Caco-2 (cell line): ENCODE measurements at regions not wholly inside any gene's neighbourhood (a gene's known extent, or its start where the extent isn't known, plus 50 kb on each side); places are given as distances from the start of the nearest gene placed in this dataset.

Experiments used
- BruUV-seq: library from RNA; stranded (reverse); fragments of 400-500 nt; replicated peaks from 2 replicates; lab custom pipeline; 2021; lab: Mats Ljungman, UMichigan
- CTCF ChIA-PET: fragments of 300-600 bp; sonication (Branson Sonifier 250); formaldehyde crosslinking; loops from one replicate; lab custom pipeline; 2022; ENCODE audit warnings: antibody characterized with exemption; lab: Charles Lee
- POLR2A ChIA-PET: fragments of 300-600 bp; sonication (Branson Sonifier 250); formaldehyde crosslinking; loops from one replicate; lab custom pipeline; 2022; ENCODE audit warnings: antibody characterized with exemption; lab: Charles Lee
- DNase-seq, 2 experiments: peaks; one replicate each; pipeline versions ENCODE4 v3.0.0 to v3.0.0-alpha.2; 2020 to 2022
- H3K27me3 ChIP-seq: replicated peaks from 2 replicates; pipeline ENCODE4 v1.6.0; 2011; ENCODE audit warnings: low read length; ENCODE audit not compliant: control insufficient read depth, insufficient read depth
- H3K36me3 ChIP-seq: 2 replicates; pipeline ENCODE4 v1.5.1; 2011; ENCODE audit warnings: low read length; ENCODE audit not compliant: control insufficient read depth, insufficient read depth
- H3K4me1 ChIP-seq: fragments of 250-450 bp; sonication (Bioruptor Pico); 2 replicates; pipeline ENCODE4 v1.5.1; 2020; ENCODE audit warnings: mild to moderate bottlenecking
- H3K4me3 ChIP-seq: 2 replicates; pipeline ENCODE4 v1.5.1; 2011; ENCODE audit warnings: low read depth, mild to moderate bottlenecking, control low read depth, low read length
- H3K9me3 ChIP-seq: fragments of 250-450 bp; sonication (Bioruptor Pico); 2 replicates; pipeline ENCODE4 v1.5.1; 2020; ENCODE audit warnings: mild to moderate bottlenecking, moderate library complexity
- H3K27ac Mint-ChIP-seq: one replicate; pipeline ENCODE4 v1.8.0; 2022; ENCODE audit warnings: mixed read lengths; ENCODE audit not compliant: unreplicated experiment
- H3K27me3 Mint-ChIP-seq: one replicate; pipeline ENCODE4 v1.8.0; 2022; ENCODE audit warnings: mixed read lengths; ENCODE audit not compliant: insufficient read depth, unreplicated experiment
- H3K36me3 Mint-ChIP-seq: one replicate; pipeline ENCODE4 v1.8.0; 2022; ENCODE audit warnings: mild to moderate bottlenecking, mixed read lengths; ENCODE audit not compliant: insufficient read depth, unreplicated experiment
- H3K4me1 Mint-ChIP-seq: one replicate; pipeline ENCODE4 v1.8.0; 2022; ENCODE audit warnings: low read depth, mixed read lengths; ENCODE audit not compliant: unreplicated experiment
- H3K4me3 Mint-ChIP-seq: one replicate; pipeline ENCODE4 v1.8.0; 2022; ENCODE audit warnings: mild to moderate bottlenecking, moderate library complexity, mixed read lengths; ENCODE audit not compliant: unreplicated experiment
- H3K9me3 Mint-ChIP-seq: one replicate; pipeline ENCODE4 v1.8.0; 2022; ENCODE audit warnings: mixed read lengths; ENCODE audit not compliant: unreplicated experiment
- intact Hi-C: fragments of 100-400 bp; cut with micrococcal nuclease; formaldehyde crosslinking; loops from one replicate; pipeline ENCODE4 v1.10.0; 2022; ENCODE audit not compliant: unreplicated experiment
- TF ChIP-seq, protein P1 (sequence below), 2 experiments: fragments of 200-600 bp in 1 of 2; IDR thresholded peaks; 1 replicate in 1 of 2; 2 replicates in 1 of 2; pipeline versions ENCODE4 v1.5.1 to v1.8.0; 2011 to 2022; ENCODE audit warnings: antibody characterized with exemption in 1 of 2, control low read depth in 1 of 2, inconsistent platforms in 1 of 2, low read depth in 1 of 2, low read length in 1 of 2, mild to moderate bottlenecking in 1 of 2, moderate library complexity in 1 of 2; ENCODE audit not compliant: insufficient read depth in 1 of 2, severe bottlenecking in 1 of 2, unreplicated experiment in 1 of 2

DNA sequence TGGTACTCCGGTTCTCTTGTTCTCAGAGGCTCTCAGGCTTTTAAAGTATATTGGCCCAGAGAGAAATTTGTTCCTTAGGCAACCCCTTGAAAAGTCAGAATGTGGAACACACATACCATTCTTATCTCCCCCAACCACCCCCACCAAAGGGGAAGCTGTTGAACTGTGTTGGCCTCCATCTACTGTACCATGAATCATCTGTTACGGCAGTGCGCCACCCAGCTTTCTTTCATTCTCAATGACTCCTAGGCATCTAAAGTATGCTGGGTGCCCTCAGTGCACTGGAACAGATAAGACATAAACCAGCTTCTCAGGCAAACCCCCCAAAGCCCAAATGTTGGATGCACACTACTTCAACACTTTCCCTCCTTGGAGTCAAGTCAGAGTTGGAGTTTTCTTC is 696.2 kb upstream of the TENM4 start:
- Mint-ChIP-seq H3K36me3 (no peaks in the 10 kb centered on the region), H3K4me1 (peaks cover 7% of the 10 kb centered on the region), H3K9me3 (no peaks in the 10 kb centered on the region), H3K4me3 (no peak overlapping the region), H3K27me3 (peaks cover 2% of the 10 kb centered on the region), H3K27ac (no peak overlapping the region)
- Histone ChIP-seq H3K4me3 (no peak overlapping the region), H3K9me3 (no peaks in the 10 kb centered on the region), H3K36me3 (no peaks in the 10 kb centered on the region), H3K4me1 (no peaks in the 10 kb centered on the region), H3K27me3 (no peaks in the 10 kb centered on the region)
- DNase-seq, result no peak
- intact Hi-C loops, result no loop called here
- ChIA-PET CTCF (no interaction called here), POLR2A (no interaction called here)
- BruUV-seq, result no TSS peak
- TF ChIP-seq, protein P1, sequence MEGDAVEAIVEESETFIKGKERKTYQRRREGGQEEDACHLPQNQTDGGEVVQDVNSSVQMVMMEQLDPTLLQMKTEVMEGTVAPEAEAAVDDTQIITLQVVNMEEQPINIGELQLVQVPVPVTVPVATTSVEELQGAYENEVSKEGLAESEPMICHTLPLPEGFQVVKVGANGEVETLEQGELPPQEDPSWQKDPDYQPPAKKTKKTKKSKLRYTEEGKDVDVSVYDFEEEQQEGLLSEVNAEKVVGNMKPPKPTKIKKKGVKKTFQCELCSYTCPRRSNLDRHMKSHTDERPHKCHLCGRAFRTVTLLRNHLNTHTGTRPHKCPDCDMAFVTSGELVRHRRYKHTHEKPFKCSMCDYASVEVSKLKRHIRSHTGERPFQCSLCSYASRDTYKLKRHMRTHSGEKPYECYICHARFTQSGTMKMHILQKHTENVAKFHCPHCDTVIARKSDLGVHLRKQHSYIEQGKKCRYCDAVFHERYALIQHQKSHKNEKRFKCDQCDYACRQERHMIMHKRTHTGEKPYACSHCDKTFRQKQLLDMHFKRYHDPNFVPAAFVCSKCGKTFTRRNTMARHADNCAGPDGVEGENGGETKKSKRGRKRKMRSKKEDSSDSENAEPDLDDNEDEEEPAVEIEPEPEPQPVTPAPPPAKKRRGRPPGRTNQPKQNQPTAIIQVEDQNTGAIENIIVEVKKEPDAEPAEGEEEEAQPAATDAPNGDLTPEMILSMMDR (IDR thresholded peaks at IDR 0.05; ENCODE audit: insufficient read depth in 1 of 2, low read depth in 1 of 2, low read length in 1 of 2, severe bottlenecking in 1 of 2, unreplicated experiment in 1 of 2), result no peak

GRCh38 chr11:80129396-80129795 is 688.6 kb upstream of the TENM4 start:
- TF ChIP-seq, protein P1 (IDR thresholded peaks at IDR 0.05; ENCODE audit: insufficient read depth in 1 of 2, low read depth in 1 of 2, low read length in 1 of 2, severe bottlenecking in 1 of 2, unreplicated experiment in 1 of 2), result no peak
- BruUV-seq, result no TSS peak
- Mint-ChIP-seq H3K4me1 (no peaks in the 10 kb centered on the region), H3K9me3 (peaks cover 9% of the 10 kb centered on the region), H3K27me3 (peaks cover 5% of the 10 kb centered on the region), H3K36me3 (no peaks in the 10 kb centered on the region), H3K4me3 (no peak overlapping the region), H3K27ac (no peak overlapping the region)
- Histone ChIP-seq H3K36me3 (no peaks in the 10 kb centered on the region), H3K27me3 (no peaks in the 10 kb centered on the region), H3K4me1 (no peaks in the 10 kb centered on the region), H3K9me3 (no peaks in the 10 kb centered on the region; the same call in 1 of the 2 replicates), H3K4me3 (no peak overlapping the region)
- ChIA-PET POLR2A (no interaction called here), CTCF (no interaction called here)
- intact Hi-C loops, result no loop called here
- DNase-seq, result no peak

- intact Hi-C loops, result no loop called here
- Mint-ChIP-seq H3K27me3 (peaks cover 3% of the 10 kb centered on the region), H3K4me1 (no peaks in the 10 kb centered on the region), H3K36me3 (no peaks in the 10 kb centered on the region), H3K4me3 (no peak overlapping the region), H3K27ac (no peak overlapping the region), H3K9me3 (peaks cover 9% of the 10 kb centered on the region)
- no peaks in the 10 kb centered on the region; the same call in 1 of the 2 replicates for H3K9me3 ChIP-seq
- no peak for DNase-seq
- ChIA-PET CTCF (no interaction called here), POLR2A (no interaction called here)
- TF ChIP-seq, protein P1 (IDR thresholded peaks at IDR 0.05; ENCODE audit: insufficient read depth in 1 of 2, low read depth in 1 of 2, low read length in 1 of 2, severe bottlenecking in 1 of 2, unreplicated experiment in 1 of 2), result no peak
- BruUV-seq, result no TSS peak
- no peak overlapping the region for H3K4me3 ChIP-seq
- H3K27me3 ChIP-seq, result 0 out of 2 replicates have a peak, but pooled peaks cover 2% of the 10 kb centered on the region
- H3K4me1 ChIP-seq, result no peaks in the 10 kb centered on the region
- no peaks in the 10 kb centered on the region for H3K36me3 ChIP-seq
Measured at GRCh38 chr11:80122211-80122610, 681.4 kb upstream of the TENM4 start.
